SK-N-MC (cell line): ENCODE measurements at regions not wholly inside any gene's neighbourhood (a gene's known extent, or its start where the extent isn't known, plus 50 kb on each side); places are given as distances from the start of the nearest gene placed in this dataset.

ENCODE experiments used
- EZH2 ChIP-seq: fragments of 200-600 bp; sonication (generic); IDR thresholded peaks from one replicate; pipeline ENCODE4 v1.6.1; 2017; ENCODE audit warnings: antibody characterized with exemption
- FOXP2 ChIP-seq: optimal IDR thresholded peaks from 2 replicates; pipeline ENCODE3; 2011; ENCODE audit warnings: mild to moderate bottlenecking, moderate library complexity; ENCODE audit not compliant: insufficient read depth; ENCODE audit errors: extremely low read length, control extremely low read depth
- POLR2AphosphoS5 ChIP-seq: IDR thresholded peaks from 2 replicates; pipeline ENCODE4 v1.6.1; 2012; ENCODE audit warnings: mild to moderate bottlenecking, low read depth, low read length, borderline replicate concordance

- no peak for TF ChIP-seq POLR2AphosphoS5
- no peak for TF ChIP-seq EZH2
- TF ChIP-seq FOXP2: no peak
Measured at GRCh38 chr3:144403040-144403457, 431.4 kb downstream of the DIPK2A start.
